ENCODE measurements at regions not wholly inside any gene's neighbourhood (a gene's known extent, or its start where the extent isn't known, plus 50 kb on each side); places are given as distances from the start of the nearest gene placed in this dataset.

DNA sequence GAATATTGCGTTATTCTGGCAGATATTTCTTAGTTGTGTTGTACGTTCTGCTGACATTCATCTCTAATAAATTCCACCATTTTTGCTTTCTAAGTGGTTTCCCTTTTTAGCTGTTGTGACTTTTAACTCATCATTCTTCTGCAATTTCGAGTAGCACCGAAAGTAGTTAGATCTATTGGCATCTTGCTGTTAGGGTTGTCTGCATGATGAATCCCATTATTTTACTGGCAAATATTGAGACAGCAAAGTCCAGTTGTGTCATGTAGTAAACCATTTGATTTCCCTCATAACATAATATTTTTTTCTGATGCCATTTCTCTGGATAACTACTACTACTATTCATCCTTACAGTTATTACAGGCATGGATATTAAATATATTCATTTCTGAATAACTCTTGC is 143.9 kb downstream of the SLITRK1 start:
- TF ChIP-seq, protein P1, sequence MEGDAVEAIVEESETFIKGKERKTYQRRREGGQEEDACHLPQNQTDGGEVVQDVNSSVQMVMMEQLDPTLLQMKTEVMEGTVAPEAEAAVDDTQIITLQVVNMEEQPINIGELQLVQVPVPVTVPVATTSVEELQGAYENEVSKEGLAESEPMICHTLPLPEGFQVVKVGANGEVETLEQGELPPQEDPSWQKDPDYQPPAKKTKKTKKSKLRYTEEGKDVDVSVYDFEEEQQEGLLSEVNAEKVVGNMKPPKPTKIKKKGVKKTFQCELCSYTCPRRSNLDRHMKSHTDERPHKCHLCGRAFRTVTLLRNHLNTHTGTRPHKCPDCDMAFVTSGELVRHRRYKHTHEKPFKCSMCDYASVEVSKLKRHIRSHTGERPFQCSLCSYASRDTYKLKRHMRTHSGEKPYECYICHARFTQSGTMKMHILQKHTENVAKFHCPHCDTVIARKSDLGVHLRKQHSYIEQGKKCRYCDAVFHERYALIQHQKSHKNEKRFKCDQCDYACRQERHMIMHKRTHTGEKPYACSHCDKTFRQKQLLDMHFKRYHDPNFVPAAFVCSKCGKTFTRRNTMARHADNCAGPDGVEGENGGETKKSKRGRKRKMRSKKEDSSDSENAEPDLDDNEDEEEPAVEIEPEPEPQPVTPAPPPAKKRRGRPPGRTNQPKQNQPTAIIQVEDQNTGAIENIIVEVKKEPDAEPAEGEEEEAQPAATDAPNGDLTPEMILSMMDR (conservative IDR thresholded peaks at IDR 0.05; ENCODE audit: low read length): no peak
- TF ChIP-seq EZH2phosphoT487 (IDR thresholded peaks at IDR 0.05; ENCODE audit: borderline replicate concordance, low read depth, low read length): no peak
